Kidney (tissue), 13 donors: ENCODE measurements at regions not wholly inside any gene's neighbourhood (a gene's known extent, or its start where the extent isn't known, plus 50 kb on each side); places are given as distances from the start of the nearest gene placed in this dataset.

Experiments used
- DNase-seq, 5 donors: peaks; one replicate each; pipeline ENCODE4 v3.0.0-alpha.2; 2013 to 2020
- FAIRE-seq: peaks from 2 replicates; lab custom pipeline; 2012; peaks lifted over from hg19 to GRCh38; lab: Jason Lieb, UNC
- H3K27ac ChIP-seq, 2 donors: one replicate each; pipeline ENCODE4 v1.7.0; 2013; ENCODE audit warnings: low read depth in 2 of 2, low read length in 2 of 2, inconsistent platforms in 1 of 2
- H3K27me3 ChIP-seq: one replicate; pipeline ENCODE4 v1.7.1; 2013; ENCODE audit warnings: low read length, inconsistent platforms; ENCODE audit not compliant: control insufficient read depth, insufficient read depth
- H3K36me3 ChIP-seq, 3 donors: one replicate each; pipeline versions ENCODE4 v1.7.0 to v1.7.1; 2013; ENCODE audit warnings: low read length in 3 of 3, control low read depth in 1 of 3, inconsistent platforms in 1 of 3; ENCODE audit not compliant: insufficient read depth in 3 of 3, control insufficient read depth in 2 of 3
- H3K4me1 ChIP-seq, 3 donors: one replicate each; pipeline versions ENCODE4 v1.7.0 to v1.7.1; 2013; ENCODE audit warnings: low read length in 3 of 3, inconsistent platforms in 1 of 3, low read depth in 1 of 3; ENCODE audit not compliant: control insufficient read depth in 2 of 3, insufficient read depth in 2 of 3
- H3K4me3 ChIP-seq, 3 donors: one replicate each; pipeline versions ENCODE4 v1.7.0 to v1.8.1; 2013; ENCODE audit warnings: low read length in 3 of 3, control low read depth in 1 of 3, inconsistent platforms in 1 of 3
- H3K9ac ChIP-seq, 3 donors: one replicate each; pipeline versions ENCODE4 v1.7.0 to v1.7.1; 2013; ENCODE audit warnings: low read length in 3 of 3, control low read depth in 1 of 3, inconsistent platforms in 1 of 3
- H3K9me3 ChIP-seq, 3 donors: one replicate each; pipeline versions ENCODE4 v1.7.0 to v1.7.1; 2013; ENCODE audit warnings: low read length in 3 of 3, control low read depth in 1 of 3, inconsistent platforms in 1 of 3; ENCODE audit not compliant: control insufficient read depth in 2 of 3, insufficient read depth in 1 of 3
- CTCF ChIP-seq: IDR thresholded peaks from 3 replicates; pipeline ENCODE4 v1.5.1; 2012; ENCODE audit warnings: mild to moderate bottlenecking, moderate library complexity, borderline replicate concordance; ENCODE audit not compliant: insufficient read depth; ENCODE audit errors: extremely low read depth
- intact Hi-C: fragments of 100-400 bp; cut with DNase I; formaldehyde crosslinking; loops from one replicate; pipeline ENCODE4 v1.11.1; 2022
- donor health status: control.
- donor health status: control.
- donor health status: control.
- donor health status: control.
- donor health status: control.
- donor health status: DM: yes; HTN: yes; CAD: no.
- donor health status: Normal renal cell carcinoma (clear cell type).

- TF ChIP-seq CTCF, result no peak
- H3K4me1 ChIP-seq, result peaks cover 0 to 2% (median 0%) of the 10 kb centered on the region in 3 donors
- H3K27ac ChIP-seq, result no peak overlapping the region
- peak overlapping the region in 1 of 3 donors; percentile 7 for H3K4me3 ChIP-seq
- DNase-seq (peak in 3 of 5 donors; percentile 12 to 53 (median 19)), FAIRE-seq (no peak)
- H3K9me3 ChIP-seq, result no peaks in the 10 kb centered on the region
- intact Hi-C loops, result no loop called here
- no peaks in the 10 kb centered on the region for H3K36me3 ChIP-seq
- H3K9ac ChIP-seq, result no peak overlapping the region
- H3K27me3 ChIP-seq, result no peaks in the 10 kb centered on the region
These were observed 104.5 kb upstream of the LNX1 start for GRCh38 chr4:53695540-53696463.

- Histone ChIP-seq H3K27me3 (no peaks in the 10 kb centered on the region), H3K36me3 (no peaks in the 10 kb centered on the region), H3K9me3 (no peaks in the 10 kb centered on the region), H3K4me3 (no peak overlapping the region), H3K4me1 (peaks cover 0 to 2% (median 0%) of the 10 kb centered on the region in 3 donors), H3K27ac (no peak overlapping the region), H3K9ac (no peak overlapping the region)
- no peak for TF ChIP-seq CTCF
- intact Hi-C loops, result no loop called here
- FAIRE-seq (no peak), DNase-seq (no peak)
These were observed 103.4 kb upstream of the LNX1 start for GRCh38 chr4:53694666-53695065.

- TF ChIP-seq CTCF, result no peak
- Histone ChIP-seq H3K4me3 (no peak overlapping the region), H3K9ac (no peak overlapping the region), H3K27ac (no peak overlapping the region), H3K36me3 (no peaks in the 10 kb centered on the region), H3K4me1 (peaks cover 0 to 2% (median 0%) of the 10 kb centered on the region in 3 donors), H3K27me3 (no peaks in the 10 kb centered on the region), H3K9me3 (no peaks in the 10 kb centered on the region)
- intact Hi-C loops, result no loop called here
- FAIRE-seq, result no peak
- DNase-seq, result no peak
These were observed 102.6 kb upstream of the LNX1 start for GRCh38 chr4:53693909-53694308.
